ENCODE measurements at regions not wholly inside any gene's neighbourhood (a gene's known extent, or its start where the extent isn't known, plus 50 kb on each side); places are given as distances from the start of the nearest gene placed in this dataset.
A peak's percentile ranks its signal among the peaks of the same experiment; 100 is the strongest.

DNA sequence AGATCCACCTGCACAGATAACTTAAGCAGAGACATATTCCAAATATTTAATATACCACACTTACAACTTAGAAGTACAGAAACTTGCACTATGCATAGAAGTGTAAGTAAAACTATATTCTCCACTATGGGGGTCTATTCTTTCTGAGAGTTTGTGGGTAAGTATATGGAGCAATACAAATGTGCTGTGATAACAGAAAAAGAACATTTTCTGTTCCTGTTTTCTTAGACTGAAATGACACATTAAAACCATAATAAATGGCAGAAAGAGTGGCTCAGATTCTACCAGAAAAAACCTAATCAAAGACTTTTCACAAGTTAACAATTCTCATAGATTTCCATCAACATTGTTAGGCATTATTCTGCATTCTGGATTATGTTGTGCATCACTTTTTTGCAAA, 96.6 kb upstream of the WNT7A start:
- Histone ChIP-seq H3K27ac (no peak overlapping the region), H3K27me3 (no peaks in the 10 kb centered on the region), H3K36me3 (no peaks in the 10 kb centered on the region), H3K4me1 (no peaks in the 10 kb centered on the region), H3K4me3 (no peak overlapping the region), H3K9me3 (peaks cover 3 to 33% of the 10 kb centered on the region in 2 donors)
- ATAC-seq, result no peak
- DNase-seq, result no peak
- intact Hi-C loops (cut with DNase I), result no loop called here
- TF ChIP-seq, protein P1, sequence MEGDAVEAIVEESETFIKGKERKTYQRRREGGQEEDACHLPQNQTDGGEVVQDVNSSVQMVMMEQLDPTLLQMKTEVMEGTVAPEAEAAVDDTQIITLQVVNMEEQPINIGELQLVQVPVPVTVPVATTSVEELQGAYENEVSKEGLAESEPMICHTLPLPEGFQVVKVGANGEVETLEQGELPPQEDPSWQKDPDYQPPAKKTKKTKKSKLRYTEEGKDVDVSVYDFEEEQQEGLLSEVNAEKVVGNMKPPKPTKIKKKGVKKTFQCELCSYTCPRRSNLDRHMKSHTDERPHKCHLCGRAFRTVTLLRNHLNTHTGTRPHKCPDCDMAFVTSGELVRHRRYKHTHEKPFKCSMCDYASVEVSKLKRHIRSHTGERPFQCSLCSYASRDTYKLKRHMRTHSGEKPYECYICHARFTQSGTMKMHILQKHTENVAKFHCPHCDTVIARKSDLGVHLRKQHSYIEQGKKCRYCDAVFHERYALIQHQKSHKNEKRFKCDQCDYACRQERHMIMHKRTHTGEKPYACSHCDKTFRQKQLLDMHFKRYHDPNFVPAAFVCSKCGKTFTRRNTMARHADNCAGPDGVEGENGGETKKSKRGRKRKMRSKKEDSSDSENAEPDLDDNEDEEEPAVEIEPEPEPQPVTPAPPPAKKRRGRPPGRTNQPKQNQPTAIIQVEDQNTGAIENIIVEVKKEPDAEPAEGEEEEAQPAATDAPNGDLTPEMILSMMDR (IDR thresholded peaks at IDR 0.05), result no peak

- Histone ChIP-seq H3K4me1 (no peaks in the 10 kb centered on the region), H3K27ac (no peak overlapping the region), H3K36me3 (no peaks in the 10 kb centered on the region), H3K4me3 (no peak overlapping the region), H3K27me3 (no peaks in the 10 kb centered on the region), H3K9me3 (peaks cover 3 to 41% of the 10 kb centered on the region in 2 donors)
- TF ChIP-seq, protein P1 (IDR thresholded peaks at IDR 0.05), result no peak
- ATAC-seq (no peak), DNase-seq (no peak)
- intact Hi-C loops (cut with DNase I), result no loop called here
Observed at GRCh38 chr3:13975686-13976085, 95.8 kb upstream of the WNT7A start.

GRCh38 chr3:13972679-13973379, 93.0 kb upstream of the WNT7A start:
- no peaks in the 10 kb centered on the region for H3K27me3 ChIP-seq
- H3K4me1 ChIP-seq, result no peaks in the 10 kb centered on the region
- H3K9me3 ChIP-seq, result peaks cover 3 to 42% of the 10 kb centered on the region in 2 donors
- TF ChIP-seq, protein P1 (IDR thresholded peaks at IDR 0.05), result no peak
- H3K27ac ChIP-seq, result no peak overlapping the region
- intact Hi-C loops (cut with DNase I), result no loop called here
- H3K36me3 ChIP-seq, result no peaks in the 10 kb centered on the region
- no peak overlapping the region for H3K4me3 ChIP-seq
- no peak for ATAC-seq
- peak in 1 of 4 donors; percentile 14 for DNase-seq

- Histone ChIP-seq H3K27me3 (no peaks in the 10 kb centered on the region), H3K4me1 (no peaks in the 10 kb centered on the region), H3K4me3 (no peak overlapping the region), H3K9me3 (peaks cover 0 to 7% of the 10 kb centered on the region in 2 donors), H3K36me3 (no peaks in the 10 kb centered on the region), H3K27ac (no peak overlapping the region)
- DNase-seq (no peak), ATAC-seq (no peak)
- intact Hi-C loops (cut with DNase I), result no loop called here
- TF ChIP-seq, protein P1 (IDR thresholded peaks at IDR 0.05), result no peak
Observed at GRCh38 chr3:13966302-13966701, 86.4 kb upstream of the WNT7A start.

- Histone ChIP-seq H3K27me3 (no peaks in the 10 kb centered on the region), H3K4me1 (no peaks in the 10 kb centered on the region), H3K36me3 (no peaks in the 10 kb centered on the region), H3K9me3 (no peaks in the 10 kb centered on the region), H3K27ac (no peak overlapping the region), H3K4me3 (no peak overlapping the region)
- ATAC-seq (no peak), DNase-seq (no peak)
- TF ChIP-seq, protein P1 (IDR thresholded peaks at IDR 0.05), result no peak
- intact Hi-C loops (cut with DNase I), result no loop called here
Observed at GRCh38 chr3:13963137-13963886, 83.4 kb upstream of the WNT7A start.
